ENCODE measurements at regions not wholly inside any gene's neighbourhood (a gene's known extent, or its start where the extent isn't known, plus 50 kb on each side); places are given as distances from the start of the nearest gene placed in this dataset.

- WGBS (ENCODE audit: insufficient coverage), result no CpG with 5 or more reads among the region's 1 CpG
- H3K9me3 ChIP-seq (ENCODE audit: control extremely low read depth in 1 of 3, control insufficient read depth in 2 of 3, insufficient read depth in 1 of 3, low read length in 2 of 3), result peaks cover 0 to 2% (median 0%) of the 10 kb centered on the region in 3 donors
- Mint-ChIP-seq H3K9me3 (ENCODE audit: insufficient read depth) (no peaks in the 10 kb centered on the region), H3K4me3 (no peak overlapping the region), H3K27ac (no peak overlapping the region), H3K4me1 (no peaks in the 10 kb centered on the region), H3K27me3 (no peaks in the 10 kb centered on the region)
- H3K9ac ChIP-seq (ENCODE audit: low read length), result no peak overlapping the region
- ATAC-seq (ENCODE audit: low read depth), result no peak
- H3K4me2 ChIP-seq (replicated peaks; ENCODE audit: low read depth, low read length, poor library complexity, severe bottlenecking), result no peak overlapping the region
- no peaks in the 10 kb centered on the region for H4K20me1 ChIP-seq (ENCODE audit: control insufficient read depth, insufficient read depth, low read length, poor library complexity, severe bottlenecking)
- no peak overlapping the region for H3K27ac ChIP-seq (ENCODE audit: low read length in 2 of 2)
- intact Hi-C loops (cut with micrococcal nuclease), result no loop called here
- H3K27me3 ChIP-seq (replicated peaks in 1 of 4; ENCODE audit: control extremely low read depth in 1 of 4, control insufficient read depth in 3 of 4, insufficient read depth in 4 of 4, low read length in 3 of 4), result no peaks in the 10 kb centered on the region
- H3K4me3 ChIP-seq (ENCODE audit: control extremely low read depth in 1 of 5, extremely low read depth in 1 of 5, insufficient read depth in 1 of 5, low read depth in 2 of 5, low read length in 4 of 5), result no peak overlapping the region
- ChIA-PET CTCF (no interaction called here), POLR2A (no interaction called here)
- H3K36me3 ChIP-seq (replicated peaks in 1 of 2; ENCODE audit: control extremely low read depth in 1 of 2, control insufficient read depth in 1 of 2, extremely low read depth in 1 of 2, insufficient read depth in 2 of 2, low read length in 1 of 2), result no peaks in the 10 kb centered on the region
- DNase-seq, result no peak
- no peak overlapping the region for H2AFZ ChIP-seq (ENCODE audit: insufficient read depth, low read depth, low read length, poor library complexity, severe bottlenecking)
- no peaks in the 10 kb centered on the region for H3K79me2 ChIP-seq (ENCODE audit: control insufficient read depth, insufficient read depth, low read length)
- TF ChIP-seq EZH2 (IDR thresholded peaks at IDR 0.05; ENCODE audit: borderline replicate concordance, insufficient read depth, low read depth, low read length, poor library complexity, severe bottlenecking) (no peak), CTCF (IDR thresholded peaks at IDR 0.05) (no peak)
- no peaks in the 10 kb centered on the region for H3K4me1 ChIP-seq (ENCODE audit: control insufficient read depth in 2 of 2, insufficient read depth in 2 of 2, low read length in 2 of 2)
These were observed 1356.2 kb downstream of the MAT2B start for GRCh38 chr5:164861610-164862009.

DNA sequence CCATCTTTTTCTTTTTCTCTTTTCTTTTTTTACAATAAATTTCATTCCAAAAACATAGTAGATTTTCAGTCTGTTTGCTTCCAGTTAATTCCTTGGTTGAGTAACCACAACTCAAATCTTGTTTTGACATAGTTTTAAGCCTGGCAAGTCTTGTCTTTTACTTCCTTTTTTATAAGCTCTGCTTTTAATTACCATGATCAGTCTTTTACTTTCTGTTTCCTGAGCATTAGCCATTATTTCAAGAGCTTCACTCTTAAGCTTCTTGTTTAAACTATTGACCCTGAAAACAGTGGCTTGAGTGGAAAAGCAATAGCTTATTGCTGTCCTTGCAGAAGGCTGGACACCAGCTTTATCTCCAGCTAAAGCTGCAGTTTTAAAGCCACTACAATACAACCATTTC is 1363.3 kb downstream of the MAT2B start:
- no peak for TF ChIP-seq EZH2 (IDR thresholded peaks at IDR 0.05; ENCODE audit: borderline replicate concordance, insufficient read depth, low read depth, low read length, poor library complexity, severe bottlenecking)
- TF ChIP-seq CTCF (IDR thresholded peaks at IDR 0.05), result no peak
- peak; percentile 21 for DNase-seq
- intact Hi-C loops (cut with micrococcal nuclease), result no loop called here
- Histone ChIP-seq H2AFZ (ENCODE audit: insufficient read depth, low read depth, low read length, poor library complexity, severe bottlenecking) (peak overlapping the region; percentile 67), H3K4me3 (ENCODE audit: control extremely low read depth in 1 of 5, extremely low read depth in 1 of 5, insufficient read depth in 1 of 5, low read depth in 2 of 5, low read length in 4 of 5) (peak overlapping the region in 1 of 5 experiments; percentile 17), H3K79me2 (ENCODE audit: control insufficient read depth, insufficient read depth, low read length) (no peaks in the 10 kb centered on the region), H4K20me1 (ENCODE audit: control insufficient read depth, insufficient read depth, low read length, poor library complexity, severe bottlenecking) (no peaks in the 10 kb centered on the region), H3K36me3 (replicated peaks in 1 of 2; ENCODE audit: control extremely low read depth in 1 of 2, control insufficient read depth in 1 of 2, extremely low read depth in 1 of 2, insufficient read depth in 2 of 2, low read length in 1 of 2) (no peaks in the 10 kb centered on the region), H3K4me1 (ENCODE audit: control insufficient read depth in 2 of 2, insufficient read depth in 2 of 2, low read length in 2 of 2) (peaks cover 12 to 17% of the 10 kb centered on the region in 2 donors), H3K27ac (ENCODE audit: low read length in 2 of 2) (peak overlapping the region; percentile 17 to 61), H3K9me3 (ENCODE audit: control extremely low read depth in 1 of 3, control insufficient read depth in 2 of 3, insufficient read depth in 1 of 3, low read length in 2 of 3) (no peaks in the 10 kb centered on the region), H3K4me2 (replicated peaks; ENCODE audit: low read depth, low read length, poor library complexity, severe bottlenecking) (peak overlapping the region; percentile 58), H3K27me3 (replicated peaks in 1 of 4; ENCODE audit: control extremely low read depth in 1 of 4, control insufficient read depth in 3 of 4, insufficient read depth in 4 of 4, low read length in 3 of 4) (no peaks in the 10 kb centered on the region), H3K9ac (ENCODE audit: low read length) (peak overlapping the region; percentile 25)
- H3K27me3 Mint-ChIP-seq, result no peaks in the 10 kb centered on the region
- H3K9me3 Mint-ChIP-seq (ENCODE audit: insufficient read depth), result no peaks in the 10 kb centered on the region
- peaks cover 12% of the 10 kb centered on the region for H3K4me1 Mint-ChIP-seq
- H3K27ac Mint-ChIP-seq, result peak overlapping the region; percentile 64
- POLR2A ChIA-PET, result no interaction called here
- CTCF ChIA-PET, result no interaction called here
- ATAC-seq (ENCODE audit: low read depth), result no peak
- no peak overlapping the region for H3K4me3 Mint-ChIP-seq
